ENCODE measurements at regions not wholly inside any gene's neighbourhood (a gene's known extent, or its start where the extent isn't known, plus 50 kb on each side); places are given as distances from the start of the nearest gene placed in this dataset.

DNA sequence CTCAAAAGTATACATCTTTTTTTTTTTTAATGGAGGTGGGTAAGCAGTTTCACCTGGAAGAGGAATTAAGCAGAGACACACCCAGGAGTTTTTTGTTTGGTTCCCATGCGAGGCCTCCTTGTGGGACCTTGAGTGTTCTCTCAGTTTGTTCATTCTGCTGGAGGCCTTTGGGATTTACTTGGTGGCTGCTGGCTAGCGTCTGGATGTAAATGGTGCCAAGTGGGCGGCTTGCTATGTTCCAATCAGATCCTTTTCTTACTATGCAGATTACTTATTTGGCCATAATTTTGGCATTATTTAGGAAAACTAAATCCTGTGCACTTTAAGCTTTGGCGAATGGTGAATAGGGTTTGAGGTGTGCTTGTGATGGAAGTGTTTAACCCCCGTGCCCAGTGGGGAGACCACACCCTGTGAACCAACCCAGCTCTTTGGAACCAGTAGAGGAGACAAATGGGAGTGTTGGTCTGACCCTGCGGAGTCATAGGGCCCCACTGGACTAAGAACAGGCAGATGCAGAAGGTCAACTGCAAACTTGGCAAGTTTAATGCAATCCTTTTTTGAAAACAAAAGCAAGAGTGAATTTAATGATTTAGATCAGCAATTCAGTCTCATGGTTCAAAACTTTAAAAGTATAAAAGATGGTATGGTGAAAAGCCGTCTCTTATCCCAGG lies 79.4 kb downstream of the EBLN2 start:
- DNase-seq = no peak
- H3K36me3 Mint-ChIP-seq (ENCODE audit: low read depth) = no peaks in the 10 kb centered on the region
- no peak for ATAC-seq
- no peak overlapping the region for H3K27ac Mint-ChIP-seq
- ChIA-PET POLR2A (no interaction called here), CTCF (no interaction called here)
- TF ChIP-seq, protein P1, sequence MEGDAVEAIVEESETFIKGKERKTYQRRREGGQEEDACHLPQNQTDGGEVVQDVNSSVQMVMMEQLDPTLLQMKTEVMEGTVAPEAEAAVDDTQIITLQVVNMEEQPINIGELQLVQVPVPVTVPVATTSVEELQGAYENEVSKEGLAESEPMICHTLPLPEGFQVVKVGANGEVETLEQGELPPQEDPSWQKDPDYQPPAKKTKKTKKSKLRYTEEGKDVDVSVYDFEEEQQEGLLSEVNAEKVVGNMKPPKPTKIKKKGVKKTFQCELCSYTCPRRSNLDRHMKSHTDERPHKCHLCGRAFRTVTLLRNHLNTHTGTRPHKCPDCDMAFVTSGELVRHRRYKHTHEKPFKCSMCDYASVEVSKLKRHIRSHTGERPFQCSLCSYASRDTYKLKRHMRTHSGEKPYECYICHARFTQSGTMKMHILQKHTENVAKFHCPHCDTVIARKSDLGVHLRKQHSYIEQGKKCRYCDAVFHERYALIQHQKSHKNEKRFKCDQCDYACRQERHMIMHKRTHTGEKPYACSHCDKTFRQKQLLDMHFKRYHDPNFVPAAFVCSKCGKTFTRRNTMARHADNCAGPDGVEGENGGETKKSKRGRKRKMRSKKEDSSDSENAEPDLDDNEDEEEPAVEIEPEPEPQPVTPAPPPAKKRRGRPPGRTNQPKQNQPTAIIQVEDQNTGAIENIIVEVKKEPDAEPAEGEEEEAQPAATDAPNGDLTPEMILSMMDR (IDR thresholded peaks at IDR 0.05) = no peak
- no peak overlapping the region for H3K4me3 Mint-ChIP-seq
- H3K27me3 Mint-ChIP-seq = no peaks in the 10 kb centered on the region
- H3K4me1 Mint-ChIP-seq (ENCODE audit: low read depth) = no peaks in the 10 kb centered on the region
- intact Hi-C loops (cut with micrococcal nuclease) = no loop called here
- no peaks in the 10 kb centered on the region for H3K9me3 Mint-ChIP-seq

DNA sequence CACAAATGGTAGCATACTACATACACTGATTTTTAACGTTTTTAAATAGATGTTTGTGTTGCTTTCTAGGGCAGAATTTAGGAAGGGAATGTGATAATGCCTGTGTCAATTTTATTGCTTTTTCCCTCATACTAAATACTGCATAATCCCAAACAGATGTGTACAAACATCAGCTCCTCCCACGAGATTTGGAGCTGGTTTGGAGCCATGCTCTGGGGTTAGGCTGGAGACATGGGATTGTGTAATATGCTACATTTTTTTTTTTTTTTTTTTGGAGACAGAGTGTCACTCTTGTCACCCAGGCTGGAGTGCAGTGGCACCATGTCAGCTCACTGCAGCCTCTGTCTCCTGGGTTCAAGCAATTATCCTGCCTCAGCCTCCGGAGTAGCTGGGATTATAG lies 80.1 kb downstream of the EBLN2 start:
- CTCF ChIA-PET = no interaction called here
- no peaks in the 10 kb centered on the region for H3K9me3 Mint-ChIP-seq
- ATAC-seq = no peak

DNA sequence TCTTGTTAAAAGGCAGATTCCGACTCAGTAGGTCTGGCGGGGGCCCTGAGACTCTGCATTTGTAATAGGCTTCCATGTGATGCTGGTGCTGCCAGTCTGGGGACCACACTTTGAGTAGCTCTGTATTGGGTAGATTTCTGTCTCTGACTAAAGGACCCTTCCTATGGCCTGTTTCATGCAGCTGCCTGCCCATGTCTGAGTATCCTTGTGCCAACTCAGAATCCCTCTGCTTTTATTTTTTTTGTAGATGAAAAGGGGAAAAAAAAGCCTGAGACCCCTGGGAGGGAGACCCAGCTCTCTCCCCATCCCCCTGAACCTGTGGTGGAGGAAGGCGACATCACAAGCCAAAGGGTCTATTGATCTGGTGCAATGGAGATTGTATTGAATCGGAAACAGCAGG lies 81.9 kb downstream of the EBLN2 start:
- CTCF ChIA-PET = no interaction called here
- H3K27ac Mint-ChIP-seq = no peak overlapping the region
- DNase-seq (no peak), ATAC-seq (no peak)
- H3K9me3 Mint-ChIP-seq = no peaks in the 10 kb centered on the region
- no peaks in the 10 kb centered on the region for H3K36me3 Mint-ChIP-seq (ENCODE audit: low read depth)
- no peak overlapping the region for H3K4me3 Mint-ChIP-seq
- POLR2A ChIA-PET = no interaction called here
- no peaks in the 10 kb centered on the region for H3K4me1 Mint-ChIP-seq (ENCODE audit: low read depth)
- TF ChIP-seq, protein P1 (IDR thresholded peaks at IDR 0.05) = no peak
- H3K27me3 Mint-ChIP-seq = peaks cover 2% of the 10 kb centered on the region
- intact Hi-C loops (cut with micrococcal nuclease) = no loop called here

More for the DNA sequence above, 80.1 kb downstream of the EBLN2 start:
- no peaks in the 10 kb centered on the region for H3K4me1 Mint-ChIP-seq (ENCODE audit: low read depth)
- H3K27ac Mint-ChIP-seq = no peak overlapping the region
- POLR2A ChIA-PET = no interaction called here
- intact Hi-C loops (cut with micrococcal nuclease) = no loop called here
- H3K4me3 Mint-ChIP-seq = no peak overlapping the region
- no peak for DNase-seq
- H3K27me3 Mint-ChIP-seq = no peaks in the 10 kb centered on the region
- TF ChIP-seq, protein P1 (IDR thresholded peaks at IDR 0.05) = no peak
- H3K36me3 Mint-ChIP-seq (ENCODE audit: low read depth) = no peaks in the 10 kb centered on the region

DNA sequence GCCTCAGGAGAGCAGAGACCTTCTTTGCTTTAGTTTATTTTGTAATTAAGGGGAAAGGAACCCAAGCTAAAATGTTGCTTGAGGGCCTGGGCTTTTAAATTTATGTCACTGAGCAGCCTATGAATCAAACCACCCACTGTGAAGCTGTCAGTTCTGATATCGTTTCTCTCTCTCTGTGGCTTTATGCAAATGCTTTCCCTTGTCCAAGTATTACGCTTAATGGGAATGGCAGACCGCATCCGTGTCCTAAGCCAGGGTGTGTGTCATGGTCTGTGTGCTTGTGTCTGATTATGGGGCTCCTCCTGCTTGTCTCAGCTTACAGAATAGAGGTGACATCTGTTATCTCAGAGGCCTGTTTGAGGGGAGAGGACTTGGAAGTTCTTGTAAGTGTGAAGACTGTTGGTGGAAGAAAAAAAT lies 82.4 kb downstream of the EBLN2 start:
- Mint-ChIP-seq H3K27me3 (peaks cover 5% of the 10 kb centered on the region), H3K9me3 (no peaks in the 10 kb centered on the region), H3K36me3 (ENCODE audit: low read depth) (no peaks in the 10 kb centered on the region), H3K4me1 (ENCODE audit: low read depth) (no peaks in the 10 kb centered on the region), H3K4me3 (no peak overlapping the region), H3K27ac (no peak overlapping the region)
- TF ChIP-seq, protein P1 (IDR thresholded peaks at IDR 0.05) = no peak
- ChIA-PET POLR2A (no interaction called here), CTCF (no interaction called here)
- DNase-seq (no peak), ATAC-seq (no peak)
- intact Hi-C loops (cut with micrococcal nuclease) = no loop called here

DNA sequence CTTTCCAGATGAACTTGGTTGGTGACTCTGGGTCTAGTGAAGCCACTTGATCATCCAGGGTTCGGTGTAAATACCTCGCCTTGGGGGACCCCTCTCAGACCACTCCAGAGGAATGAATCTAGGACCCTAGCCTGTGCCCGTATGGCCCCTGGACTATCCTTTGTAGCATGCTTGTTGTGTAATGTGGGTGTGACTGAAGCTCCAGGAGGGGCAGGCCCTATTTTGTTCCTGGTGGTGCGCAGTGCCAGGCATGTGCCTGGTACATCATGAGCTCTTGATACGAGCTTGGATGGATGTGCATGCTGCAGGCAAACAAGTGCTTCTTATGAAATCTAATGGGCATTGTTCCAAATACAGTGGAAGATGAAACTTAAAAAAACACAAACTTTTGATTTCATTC lies 82.8 kb downstream of the EBLN2 start:
- Mint-ChIP-seq H3K36me3 (ENCODE audit: low read depth) (no peaks in the 10 kb centered on the region), H3K27me3 (peaks cover 7% of the 10 kb centered on the region), H3K27ac (no peak overlapping the region), H3K4me3 (no peak overlapping the region), H3K4me1 (ENCODE audit: low read depth) (no peaks in the 10 kb centered on the region), H3K9me3 (no peaks in the 10 kb centered on the region)
- POLR2A ChIA-PET = no interaction called here
- ATAC-seq = no peak
- intact Hi-C loops (cut with micrococcal nuclease) = no loop called here
- CTCF ChIA-PET = no interaction called here
- DNase-seq = no peak
- TF ChIP-seq, protein P1 (IDR thresholded peaks at IDR 0.05) = no peak

Data from activated CD8-positive, alpha-beta T cell treated with anti-CD3 and anti-CD28 coated beads for 36 hours (primary cell).